Suppressor macrophage (primary cell): ENCODE measurements at regions not wholly inside any gene's neighbourhood (a gene's known extent, or its start where the extent isn't known, plus 50 kb on each side); places are given as distances from the start of the nearest gene placed in this dataset.

Source experiments
- DNase-seq, 4 experiments: peaks; one replicate each; pipeline ENCODE4 v3.0.0-alpha.2; 2020 to 2022

DNA sequence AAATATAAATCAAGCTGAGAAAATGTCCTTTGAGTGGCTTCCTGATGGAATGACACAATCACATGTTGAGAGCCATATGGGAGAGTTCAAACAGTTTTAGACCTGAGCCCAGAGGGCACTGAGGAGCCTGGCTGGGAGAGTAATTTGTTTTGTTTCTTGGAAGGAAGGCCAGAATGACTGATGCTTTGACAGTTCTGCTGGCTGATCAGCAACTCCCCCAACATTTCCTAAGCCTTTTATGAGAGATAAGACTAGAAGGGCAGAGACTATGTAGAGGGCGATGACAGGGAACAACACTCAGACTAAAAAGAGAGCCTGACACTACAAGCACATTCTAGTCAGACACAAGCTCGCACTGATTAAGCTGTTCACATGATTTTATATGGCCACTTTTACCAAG is 169.2 kb downstream of the COX7C start:
- no peak for DNase-seq

DNA sequence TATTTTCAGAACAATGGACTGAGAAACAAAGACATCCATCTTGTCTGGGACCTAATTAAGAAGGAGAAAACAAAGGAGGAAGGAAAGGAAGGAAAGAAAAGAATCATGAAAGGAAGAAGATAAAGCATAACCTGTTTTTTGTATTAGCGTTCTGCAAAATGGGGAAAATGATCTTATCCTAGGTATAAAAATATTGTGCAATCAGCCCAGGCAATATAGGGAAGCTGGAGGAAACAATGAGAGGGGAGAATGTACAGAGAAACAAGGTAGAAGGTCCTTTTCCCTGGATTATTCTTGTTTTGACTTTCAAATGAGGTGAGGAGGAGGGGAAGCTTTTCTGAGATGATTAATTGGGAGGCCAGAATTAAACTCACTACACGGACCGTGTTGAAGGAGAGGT is 177.9 kb downstream of the COX7C start:
- no peak for DNase-seq

DNA sequence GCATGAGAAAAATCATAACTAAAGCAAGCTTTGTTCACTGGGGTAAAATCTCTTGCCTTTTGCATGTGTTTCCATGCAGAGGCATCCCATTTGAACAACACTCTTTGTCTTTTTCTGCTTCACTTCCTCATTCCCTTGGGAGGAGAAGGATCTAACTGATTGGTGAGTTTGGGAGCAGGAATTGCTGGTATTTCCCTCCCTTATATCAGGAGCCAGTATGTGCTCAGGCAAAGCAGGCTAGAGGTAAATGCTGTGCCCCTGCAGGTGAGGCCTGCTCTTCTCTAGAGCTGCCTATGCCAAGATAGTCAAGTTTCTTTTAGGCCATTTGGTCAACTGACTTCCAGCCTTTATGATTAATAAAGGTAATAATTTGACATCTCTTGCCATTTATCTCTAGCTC is 179.9 kb downstream of the COX7C start:
- no peak for DNase-seq

DNA sequence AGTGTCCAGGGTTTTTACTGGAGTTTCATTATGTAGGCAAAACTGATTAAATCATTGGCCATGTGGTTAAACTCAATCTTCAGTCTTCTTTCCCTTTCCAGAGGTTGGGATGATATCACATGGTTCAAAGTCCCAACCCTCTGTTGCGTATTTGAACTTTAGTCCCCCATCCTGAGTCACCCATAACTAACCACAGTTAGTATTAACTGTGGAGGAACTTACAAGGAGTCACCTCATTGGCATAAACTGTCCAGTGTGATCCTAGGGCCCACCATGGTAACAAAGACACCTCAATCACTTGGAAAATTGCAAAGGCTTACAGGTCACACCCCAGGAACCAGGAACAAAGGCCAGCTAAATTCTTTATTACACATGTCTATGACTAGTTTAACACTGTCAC is 188.5 kb downstream of the COX7C start:
- no peak for DNase-seq

DNA sequence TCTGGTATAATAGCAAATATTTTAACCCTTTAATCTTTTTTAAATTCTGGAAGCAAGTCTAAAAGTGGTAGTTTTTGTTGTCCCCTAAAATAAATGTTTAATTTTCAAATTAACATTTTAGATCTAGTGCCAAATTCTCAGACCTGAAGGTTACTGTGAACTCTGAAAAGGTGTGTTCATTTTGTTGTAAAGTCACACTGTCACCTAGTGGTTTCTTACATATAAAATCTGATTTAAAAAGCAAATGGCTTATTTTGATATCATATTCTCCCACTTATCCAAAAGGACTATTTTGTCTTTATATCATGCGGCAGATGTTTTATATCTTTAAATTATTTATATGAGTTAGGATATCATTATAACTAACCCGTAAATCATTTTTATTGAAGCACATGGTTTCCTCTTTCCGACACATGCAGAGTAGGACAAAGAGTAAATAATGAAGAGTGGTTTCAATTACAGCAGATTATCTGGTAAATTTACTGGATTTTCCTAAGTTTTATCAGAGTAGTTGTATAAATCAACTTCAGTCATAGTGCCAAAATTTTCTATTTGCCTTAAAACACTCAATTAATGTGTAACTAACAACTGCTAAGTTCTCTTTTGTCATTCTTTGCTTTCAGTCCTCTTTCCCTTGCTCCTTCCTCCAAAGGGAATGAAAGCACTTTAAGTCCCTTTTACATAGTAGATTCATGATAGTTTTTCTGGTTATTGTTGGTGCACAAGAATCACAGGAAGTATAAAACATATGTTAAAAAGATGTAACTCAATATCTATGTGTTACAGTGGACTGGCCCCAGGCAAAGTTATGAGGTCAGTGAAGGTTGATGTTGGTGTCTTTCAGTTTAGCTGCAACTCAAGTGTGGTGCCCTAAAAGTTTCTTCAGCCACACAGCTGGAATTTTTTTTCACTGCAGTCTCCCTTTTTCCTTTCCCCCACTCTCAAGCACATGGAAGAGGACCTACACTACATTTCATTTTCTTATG is 189.6 kb downstream of the COX7C start:
- no peak for DNase-seq

DNA sequence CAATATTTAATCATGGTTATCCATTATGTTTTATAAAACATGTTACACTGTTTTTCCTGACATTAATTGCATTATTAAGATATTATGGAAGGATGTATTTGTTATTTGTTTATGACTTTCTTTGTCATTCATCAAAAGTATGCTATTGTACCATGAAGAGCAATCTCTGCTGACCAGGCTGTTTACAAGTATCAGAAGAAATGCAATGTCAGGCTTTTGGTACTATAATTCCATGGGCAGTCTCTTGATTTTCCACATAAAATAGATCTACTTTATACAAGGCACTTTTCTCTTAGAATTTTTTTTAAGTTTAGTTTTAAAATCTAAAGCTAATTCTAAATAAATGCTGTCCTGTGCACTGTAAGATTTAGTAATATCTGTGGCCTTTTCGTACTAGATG is 196.6 kb downstream of the COX7C start:
- no peak for DNase-seq

DNA sequence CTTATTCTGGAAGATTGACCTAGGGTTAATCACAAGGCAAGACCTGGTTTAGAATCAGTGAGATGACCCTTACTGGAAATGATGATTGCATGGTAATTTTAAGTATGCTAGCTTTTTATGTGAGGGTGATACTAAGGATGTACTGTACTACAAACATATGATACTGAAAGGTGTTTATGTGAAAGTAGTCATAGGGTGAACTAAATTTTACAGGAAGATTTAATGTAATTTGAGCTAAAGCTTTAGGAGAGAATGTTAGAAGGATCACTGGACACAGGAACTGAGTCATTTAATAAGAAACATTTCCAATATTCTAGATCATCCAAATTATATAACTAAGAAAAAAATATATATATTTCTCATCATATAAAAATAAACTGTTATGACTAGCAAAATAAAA is 197.2 kb downstream of the COX7C start:
- DNase-seq = no peak

DNA sequence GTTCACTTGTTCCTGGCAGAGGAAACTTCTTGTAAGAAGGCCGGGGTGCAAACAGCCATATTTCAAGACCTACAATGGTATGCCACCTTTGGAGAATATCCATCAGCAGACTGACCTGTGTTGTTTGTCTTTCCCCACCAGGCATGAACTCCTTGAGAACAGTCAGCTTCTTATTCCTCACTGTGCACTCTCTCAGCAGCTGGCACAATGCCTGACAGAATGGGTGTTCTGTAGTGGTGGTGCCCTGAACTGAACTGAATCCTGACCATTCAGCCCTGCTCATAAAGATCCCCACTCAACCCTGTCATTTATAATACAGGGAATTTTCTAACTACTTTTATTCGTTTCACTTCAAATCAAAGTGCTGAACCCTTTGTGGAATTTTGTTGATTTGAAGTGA is 206.9 kb downstream of the COX7C start:
- DNase-seq = no peak

DNA sequence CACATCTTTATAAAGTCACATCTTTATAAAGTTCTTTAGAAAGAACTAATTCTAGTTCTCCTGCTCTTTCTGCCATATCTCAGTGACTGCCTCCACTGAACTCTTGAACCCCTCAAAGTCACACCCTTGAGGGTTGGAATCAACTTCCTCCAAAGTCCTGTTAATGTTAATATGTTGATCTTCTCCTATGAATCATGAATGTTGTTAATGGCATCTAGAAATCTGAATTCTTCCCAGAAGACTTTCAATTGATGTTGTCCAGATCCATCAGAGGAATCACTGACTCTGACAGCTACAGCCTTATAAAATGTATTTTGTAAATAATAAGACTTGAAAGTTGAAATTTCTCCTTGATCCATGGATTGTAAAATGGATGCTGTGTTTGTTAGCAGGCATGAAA is 213.4 kb downstream of the COX7C start:
- no peak for DNase-seq

DNA sequence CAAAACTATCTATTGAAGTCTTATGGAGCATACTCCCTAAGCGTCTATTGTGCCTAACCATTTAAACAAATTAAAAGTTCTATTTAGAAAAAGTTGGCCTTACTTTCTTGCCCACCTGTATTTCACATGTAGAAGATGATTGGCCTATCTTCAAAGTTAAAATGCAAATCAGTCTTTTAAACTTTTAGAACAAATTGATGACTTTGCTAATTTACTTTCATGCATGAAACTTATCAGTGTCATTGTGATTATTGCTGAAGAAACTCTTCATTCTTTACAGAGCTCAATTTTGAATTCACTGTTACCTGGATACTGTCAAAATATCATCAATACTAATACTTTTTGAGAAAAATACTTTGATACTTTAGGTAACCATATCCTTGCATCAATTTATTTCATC is 216.1 kb downstream of the COX7C start:
- DNase-seq = no peak

DNA sequence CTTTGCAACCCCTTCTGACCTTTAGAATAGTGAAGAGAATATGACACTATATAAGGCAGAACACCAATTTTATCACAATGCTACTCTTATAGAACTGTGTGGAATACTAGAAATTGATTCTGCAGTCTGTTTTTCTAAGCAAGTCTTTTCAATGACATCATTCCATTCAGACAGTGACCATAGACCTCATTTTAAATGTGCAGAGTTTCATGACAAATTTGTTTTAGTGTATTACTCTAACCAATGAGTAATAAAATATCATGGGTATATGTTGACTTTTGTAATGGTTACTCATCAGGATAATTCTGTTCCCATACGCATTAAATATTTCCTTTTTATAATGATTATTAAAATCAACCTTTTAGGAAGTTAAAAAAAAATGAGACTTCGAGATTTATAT is 219.9 kb downstream of the COX7C start:
- no peak for DNase-seq

DNA sequence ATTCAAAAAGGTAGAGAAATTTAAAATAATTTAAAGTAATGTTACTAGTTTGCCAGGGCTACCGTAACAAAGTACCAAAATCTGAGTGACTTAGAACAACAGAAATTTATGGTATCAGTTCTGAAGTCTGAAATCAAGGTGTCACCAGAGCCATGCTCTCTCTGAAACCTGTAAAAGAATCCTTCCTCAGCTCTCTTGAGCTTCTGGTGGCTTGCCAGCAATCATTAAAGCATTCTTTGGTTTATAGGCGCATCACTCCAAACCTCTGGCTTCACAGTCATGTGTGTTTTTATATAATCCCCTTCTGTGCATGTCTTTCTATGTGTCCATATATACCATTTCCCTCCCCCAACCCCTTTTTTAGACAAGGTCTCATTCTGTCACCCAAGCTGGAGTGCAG is 220.3 kb downstream of the COX7C start:
- no peak for DNase-seq

DNA sequence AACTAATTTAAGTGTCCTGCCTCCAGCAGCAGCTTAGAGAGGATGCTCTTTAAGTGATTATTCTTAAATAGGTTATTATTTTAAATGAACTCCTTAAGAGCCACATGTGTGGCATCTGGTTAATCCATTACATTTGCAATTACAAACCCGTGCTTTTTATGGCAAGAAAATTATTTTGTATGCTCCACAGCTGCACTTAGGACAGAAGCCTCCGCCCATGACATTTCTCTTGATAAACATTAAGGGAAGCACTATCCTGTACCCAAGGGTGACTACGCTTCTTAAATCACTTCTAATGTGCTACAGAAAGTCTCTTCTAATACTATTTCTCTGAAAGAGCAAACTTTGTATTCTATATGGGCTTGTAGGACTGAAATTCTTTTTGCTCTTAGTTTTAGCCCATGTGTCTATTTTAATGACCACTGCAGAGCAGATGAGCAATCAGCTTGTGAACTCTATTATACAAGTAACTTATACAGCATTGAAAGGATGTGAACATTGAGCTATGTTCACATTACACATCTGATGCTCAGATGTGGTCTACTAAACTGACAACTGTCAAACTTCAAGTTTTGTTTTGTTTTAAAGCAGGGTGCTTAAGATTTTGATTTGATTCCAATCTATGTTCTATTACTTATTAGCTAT is 223.4 kb downstream of the COX7C start:
- DNase-seq = no peak

DNA sequence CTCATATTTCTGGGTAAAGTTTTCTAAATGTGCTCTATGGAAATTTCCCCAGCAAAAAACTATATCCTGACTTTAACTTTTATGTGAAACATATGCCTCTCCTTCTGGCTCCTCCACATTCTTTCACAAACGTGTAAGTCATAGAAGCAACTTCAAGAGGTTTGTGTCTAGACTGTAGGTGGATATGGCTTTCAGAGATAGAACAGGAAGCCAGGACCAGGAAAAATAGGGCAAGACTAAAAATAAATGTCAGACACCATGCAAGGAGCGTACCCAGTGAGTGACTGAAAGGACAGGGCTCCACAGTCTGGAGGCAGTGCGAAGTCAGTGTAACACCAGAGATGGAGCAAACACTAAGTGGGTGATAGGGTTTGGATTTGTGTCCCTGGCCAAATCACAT is 240.7 kb downstream of the COX7C start:
- no peak for DNase-seq

DNA sequence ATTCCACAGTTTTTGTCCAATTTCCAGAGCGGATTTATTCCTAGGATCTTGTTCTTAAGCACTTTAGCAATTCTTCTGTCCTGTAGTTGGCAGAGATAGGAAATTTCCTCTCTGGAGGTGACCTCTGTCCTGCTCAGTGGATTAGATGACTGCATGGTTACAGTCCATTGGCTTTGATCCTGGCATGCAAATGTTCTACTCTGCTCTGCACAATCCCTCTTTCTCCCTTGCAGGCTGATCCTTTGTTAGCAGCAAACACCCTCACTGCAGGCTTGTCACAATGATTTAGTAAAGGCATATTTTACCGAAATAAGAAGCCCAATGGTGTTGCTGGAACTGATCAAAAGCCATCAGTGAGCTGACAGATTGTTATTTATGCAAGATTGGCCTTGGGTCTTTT is 243.8 kb downstream of the COX7C start:
- DNase-seq = no peak

DNA sequence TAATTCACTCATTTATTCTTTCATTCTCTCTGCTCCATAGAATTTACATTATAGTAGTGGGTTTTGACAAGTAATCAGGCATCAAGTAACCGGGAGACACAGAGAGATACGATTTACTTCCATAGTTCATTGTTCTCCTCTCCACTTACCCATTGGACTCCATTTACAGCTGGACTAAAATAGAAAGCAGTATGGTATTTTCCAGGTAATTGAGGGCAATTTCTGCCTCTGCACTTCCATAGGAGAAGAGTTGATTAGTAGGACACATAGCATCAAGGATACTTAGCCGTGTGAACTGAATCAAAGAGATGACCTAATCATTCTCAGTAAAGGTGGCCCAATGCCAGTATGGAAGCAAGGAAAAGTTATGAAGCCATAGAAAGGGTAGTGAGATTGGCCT is 244.4 kb downstream of the COX7C start:
- DNase-seq = no peak

DNA sequence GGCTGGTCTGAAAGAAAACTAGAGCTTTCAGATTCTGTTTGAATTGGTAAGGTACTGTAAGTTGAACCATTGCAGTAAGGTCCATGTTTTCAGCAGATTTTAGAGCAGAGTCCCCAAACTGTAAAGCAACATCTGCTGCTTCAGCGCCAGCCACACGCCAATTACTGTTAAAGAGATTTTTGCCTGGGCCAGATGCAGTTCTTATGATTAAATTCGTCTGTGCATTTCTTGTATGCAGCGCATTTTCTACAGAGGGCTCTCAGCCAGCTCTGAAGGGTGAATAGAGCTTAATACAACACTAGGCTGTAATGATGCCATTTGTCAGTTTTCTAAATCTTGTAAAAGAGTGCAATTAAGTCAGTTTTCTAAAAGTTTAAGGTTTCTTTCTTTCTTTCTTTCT is 246.3 kb downstream of the COX7C start:
- no peak for DNase-seq

DNA sequence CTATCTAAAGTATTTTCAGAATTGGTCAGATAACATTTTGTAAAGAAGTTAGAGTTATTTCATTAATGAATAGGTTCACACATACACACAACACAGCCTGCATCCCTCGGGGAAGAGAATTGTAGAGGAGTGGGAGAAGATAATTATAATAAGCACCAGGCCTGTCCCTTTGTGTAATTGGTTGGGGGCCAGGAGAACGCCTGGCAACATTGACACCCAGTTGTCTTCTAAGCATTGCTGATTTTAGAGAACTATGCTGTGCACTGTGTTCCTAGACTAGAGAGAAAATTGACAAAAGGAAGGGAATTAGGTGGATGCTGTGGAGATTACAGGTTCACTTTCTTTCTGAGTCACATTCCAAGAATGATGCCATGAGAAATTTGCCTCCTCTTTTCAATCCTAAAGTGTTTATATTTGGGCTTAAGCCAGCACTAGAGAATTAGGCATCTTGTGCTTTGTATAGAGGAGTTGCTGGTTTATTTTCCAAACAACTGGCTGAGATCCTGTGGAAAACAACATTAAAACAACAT is 247.6 kb downstream of the COX7C start:
- no peak for DNase-seq

DNA sequence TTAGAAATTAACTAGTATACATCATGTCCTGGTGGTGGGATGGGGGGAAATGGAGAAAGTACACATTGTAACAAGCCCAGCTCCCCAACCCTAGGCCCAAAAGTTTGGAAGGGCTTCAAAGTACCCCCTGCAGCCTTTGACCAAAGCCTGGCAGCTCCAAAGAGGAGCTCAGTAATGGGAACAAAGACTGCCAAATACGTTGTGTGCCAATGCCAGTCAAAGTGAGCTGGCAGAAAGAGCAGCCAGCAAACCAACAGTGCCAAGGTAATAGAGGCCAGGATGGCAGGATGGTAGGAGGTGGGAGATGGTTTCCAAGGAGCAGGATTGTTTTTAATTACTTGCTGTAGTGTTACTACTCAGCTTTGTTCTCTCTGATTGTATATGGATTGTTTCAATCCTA is 248.3 kb downstream of the COX7C start:
- no peak for DNase-seq

DNA sequence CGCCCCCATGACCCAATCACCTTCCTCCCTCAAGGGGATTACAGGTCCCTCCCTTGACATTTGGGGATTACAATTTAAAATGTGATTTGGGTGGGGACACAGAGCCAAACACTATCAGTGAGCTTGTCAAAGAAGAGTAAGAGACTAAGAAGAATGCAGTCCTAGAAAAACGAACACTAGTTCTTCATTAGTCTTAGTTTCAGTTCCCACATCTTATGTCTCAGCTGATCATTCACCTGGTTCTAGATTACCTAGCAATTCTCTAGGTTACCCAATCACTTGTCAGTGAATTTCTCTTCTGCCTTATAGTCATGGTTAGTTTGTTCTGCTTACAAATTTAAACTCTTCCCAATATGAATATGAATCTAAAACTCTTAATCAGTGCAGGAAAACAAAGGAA is 251.5 kb downstream of the COX7C start:
- DNase-seq = no peak

DNA sequence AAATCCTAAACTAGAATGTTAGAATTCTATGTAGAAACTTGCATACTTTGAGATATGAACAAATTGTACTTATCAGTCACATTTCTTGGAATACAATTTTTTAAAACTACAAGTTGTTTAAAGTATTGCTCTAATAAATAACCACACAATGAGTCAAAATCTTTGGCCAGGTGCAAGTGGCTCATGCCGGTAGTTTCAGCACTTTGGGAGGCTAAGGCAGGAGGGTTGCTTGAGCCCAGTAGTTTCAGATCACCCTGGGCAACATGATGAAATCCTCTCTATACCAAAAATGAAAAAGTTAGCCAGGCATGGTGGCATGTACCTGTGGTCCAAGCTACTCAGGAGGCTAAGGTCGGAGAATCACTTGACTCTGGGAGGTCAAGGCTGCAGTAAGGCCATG is 257.8 kb downstream of the COX7C start:
- no peak for DNase-seq

DNA sequence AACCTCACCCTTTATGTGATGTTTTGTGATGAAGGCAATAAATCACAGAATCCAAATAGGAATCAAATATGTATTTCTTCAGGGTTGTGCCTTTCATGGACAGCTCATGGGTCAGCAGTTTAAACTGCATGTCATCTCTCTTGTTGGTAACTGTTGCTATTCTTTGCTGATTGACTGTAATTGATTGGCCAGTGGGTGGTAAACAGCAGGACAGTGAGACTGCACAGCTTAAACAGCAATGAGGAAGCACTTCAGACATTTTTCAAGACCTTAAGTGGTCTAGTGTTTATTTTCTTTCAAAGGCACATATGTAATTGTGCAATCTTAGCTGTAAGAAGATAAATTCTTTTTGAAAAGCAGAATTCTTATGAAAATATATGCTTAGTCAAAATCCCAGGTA is 260.5 kb downstream of the COX7C start:
- no peak for DNase-seq

DNA sequence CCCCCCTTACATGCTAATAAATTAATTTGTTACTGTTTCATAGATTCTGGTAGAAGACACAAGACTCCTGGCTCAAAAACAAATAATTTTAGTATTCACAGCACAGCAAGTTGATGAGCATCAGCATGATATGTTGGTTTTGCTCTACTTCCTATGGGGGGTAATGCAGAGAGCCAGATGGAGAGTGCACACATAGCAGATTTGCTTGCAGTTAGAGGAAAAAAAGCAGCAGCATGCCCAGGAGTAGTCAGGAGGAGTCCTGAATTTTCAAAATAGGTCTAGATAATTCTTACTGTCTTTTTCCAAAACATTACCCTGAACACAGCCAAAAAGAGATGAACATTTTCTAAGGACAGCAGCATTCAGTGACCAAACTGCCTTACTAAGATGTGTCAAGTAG is 261.3 kb downstream of the COX7C start:
- no peak for DNase-seq

DNA sequence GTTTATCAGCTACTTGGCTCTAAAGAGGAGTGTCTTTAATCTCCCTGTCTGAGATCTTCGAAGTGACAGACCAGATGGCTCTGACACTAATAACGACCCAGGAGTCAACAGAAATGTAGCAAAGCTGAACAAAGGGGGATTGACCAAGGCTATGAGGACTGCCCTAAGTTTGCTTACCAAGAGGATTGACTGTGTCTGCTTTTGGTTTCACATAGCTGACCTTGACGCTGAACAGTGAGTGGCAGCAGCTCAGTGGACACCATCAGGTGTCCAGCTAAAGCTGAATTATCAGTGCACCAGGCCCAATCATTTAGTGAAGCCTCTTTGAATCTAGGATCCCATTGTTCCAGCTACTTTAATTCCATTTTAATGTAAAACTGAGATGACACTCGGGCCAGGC is 262.6 kb downstream of the COX7C start:
- no peak for DNase-seq
